ENCODE measurements at regions not wholly inside any gene's neighbourhood (a gene's known extent, or its start where the extent isn't known, plus 50 kb on each side); places are given as distances from the start of the nearest gene placed in this dataset.
"Not testable (repeated sequence)": the region's sequence is repeated elsewhere in the genome, so short reads cannot be mapped to it uniquely, and the experiment has no call there.

GRCh38 chr13:80168089-80168850 is 172.7 kb downstream of the SPRY2 start:
- DNase-seq: no peak

- DNase-seq: no peak
Measured at GRCh38 chr13:80166352-80166751, 174.6 kb downstream of the SPRY2 start.

DNA sequence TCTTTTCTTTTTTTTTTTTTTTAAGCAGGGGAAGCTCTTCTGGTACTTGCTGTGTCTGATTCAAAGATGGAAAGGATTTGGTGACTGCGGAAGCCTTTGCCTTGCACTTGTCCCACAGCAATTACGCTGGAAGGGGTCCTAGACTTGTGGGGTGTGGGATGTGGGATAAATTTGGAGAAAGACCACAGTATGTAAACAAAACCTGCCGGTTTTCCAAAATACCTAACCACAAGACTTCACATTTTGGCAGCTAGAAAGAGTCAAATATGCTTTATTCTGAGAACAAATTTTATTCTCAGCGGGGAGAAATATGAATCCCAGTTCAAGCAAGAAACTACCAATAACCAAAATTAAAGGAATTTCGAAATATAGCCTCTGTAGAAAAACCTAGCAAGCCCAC is 176.5 kb downstream of the SPRY2 start:
- DNase-seq: no peak

DNA sequence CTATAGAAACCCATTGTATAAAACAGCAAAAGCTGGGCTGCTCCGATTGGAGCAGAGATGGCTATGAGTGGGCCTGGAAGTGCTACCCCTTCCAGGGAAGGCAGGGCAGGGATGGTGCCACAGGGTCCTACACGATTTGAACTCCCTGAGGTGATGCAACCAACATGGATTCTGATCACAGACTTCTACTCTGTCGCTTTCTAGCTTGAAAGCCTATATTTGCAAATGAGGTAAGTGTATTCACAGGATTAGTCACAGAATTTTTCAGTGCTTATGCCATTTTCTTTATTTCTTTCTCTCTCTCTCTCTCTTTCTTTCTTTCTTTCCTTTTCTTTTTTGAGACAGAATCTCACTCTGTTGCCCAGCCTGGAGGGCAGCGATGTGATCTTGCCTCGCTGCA is 179.0 kb downstream of the SPRY2 start:
- no peak for DNase-seq

- DNase-seq: no peak
Measured at GRCh38 chr13:80161219-80161618, 179.7 kb downstream of the SPRY2 start.

- no peak for DNase-seq
Measured at GRCh38 chr13:80160110-80160509, 180.8 kb downstream of the SPRY2 start.

GRCh38 chr13:80157261-80157932 is 183.5 kb downstream of the SPRY2 start:
- no peak for DNase-seq

DNA sequence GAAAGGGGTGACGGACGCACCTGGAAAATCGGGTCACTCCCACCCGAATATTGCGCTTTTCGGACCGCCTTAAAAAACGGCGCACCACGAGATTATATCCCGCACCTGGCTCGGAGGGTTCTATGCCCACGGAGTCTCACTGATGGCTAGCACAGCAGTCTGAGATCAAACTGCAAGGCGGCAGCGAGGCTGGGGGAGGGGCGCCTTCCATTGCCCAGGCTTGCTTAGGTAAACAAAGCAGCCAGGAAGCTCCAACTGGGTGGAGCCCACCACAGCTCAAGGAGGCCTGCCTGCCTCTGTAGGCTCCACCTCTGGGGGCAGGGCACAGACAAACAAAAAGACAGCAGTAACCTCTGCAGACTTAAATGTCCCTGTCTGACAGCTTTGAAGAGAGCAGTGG is 188.8 kb downstream of the SPRY2 start:
- not testable (repeated sequence) for DNase-seq

GRCh38 chr13:80151016-80151415 is 189.9 kb downstream of the SPRY2 start:
- no peak for DNase-seq

DNA sequence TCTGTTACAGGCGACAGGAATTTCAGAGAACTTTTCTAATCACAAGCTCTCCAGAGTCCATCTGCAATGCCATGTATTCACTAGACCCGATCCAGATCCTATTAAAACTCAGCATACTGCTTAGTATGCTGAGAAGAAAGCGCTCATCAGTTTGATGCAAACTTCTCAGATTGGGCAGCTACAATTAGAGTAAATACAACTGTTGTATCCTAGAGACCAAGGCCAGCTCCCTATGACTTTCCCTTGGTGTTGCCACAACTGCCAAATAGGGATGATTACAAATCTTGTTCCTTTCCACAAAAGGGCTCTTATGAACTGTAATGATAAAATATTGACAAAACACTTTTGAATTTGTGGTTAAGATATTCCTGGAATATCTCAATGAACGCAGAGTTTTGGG is 191.2 kb downstream of the SPRY2 start:
- DNase-seq: no peak

- no peak for DNase-seq
Measured at GRCh38 chr13:80145171-80145690, 195.7 kb downstream of the SPRY2 start.

GRCh38 chr13:80144493-80144892 is 196.4 kb downstream of the SPRY2 start:
- DNase-seq: no peak

DNA sequence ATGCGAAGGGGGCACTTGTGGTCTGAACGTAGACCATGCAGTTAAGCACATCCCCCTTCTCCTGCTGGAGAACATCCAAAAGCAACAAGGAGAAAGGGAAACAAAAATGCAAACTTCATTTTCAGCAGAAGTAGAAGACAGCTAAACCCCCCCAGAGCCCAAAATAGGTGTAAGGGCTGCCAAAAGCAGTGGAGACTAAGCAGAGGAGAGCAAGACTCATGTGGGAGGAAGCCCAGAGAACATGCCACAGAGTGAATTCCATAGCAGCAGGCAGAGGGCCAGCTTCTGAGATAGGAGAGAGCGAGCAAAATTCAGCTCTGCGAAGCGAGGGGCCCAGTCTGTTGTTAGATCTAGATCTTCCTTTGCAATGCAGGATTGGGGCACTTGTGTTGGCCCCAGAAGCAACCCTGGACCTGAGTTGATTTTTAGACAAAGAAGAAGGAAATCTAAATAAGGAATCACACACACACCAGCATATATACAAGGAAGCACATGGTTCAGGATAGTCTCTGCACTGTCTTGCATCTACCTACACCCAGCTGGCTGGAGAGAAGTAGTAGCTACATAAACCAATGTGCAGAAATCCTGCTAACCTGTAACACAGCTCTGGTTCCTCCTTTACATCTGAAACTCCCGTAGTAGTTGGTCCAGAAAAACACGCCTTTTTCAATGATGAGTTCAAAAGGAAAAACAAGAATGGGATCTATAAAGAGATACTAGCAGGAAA is 199.6 kb downstream of the SPRY2 start:
- DNase-seq: no peak

- no peak for DNase-seq
Measured at GRCh38 chr13:80140685-80141084, 200.2 kb downstream of the SPRY2 start.

- no peak for DNase-seq
Measured at GRCh38 chr13:80139196-80139595, 201.7 kb downstream of the SPRY2 start.

GRCh38 chr13:80137994-80138393 is 202.9 kb downstream of the SPRY2 start:
- DNase-seq: no peak

DNA sequence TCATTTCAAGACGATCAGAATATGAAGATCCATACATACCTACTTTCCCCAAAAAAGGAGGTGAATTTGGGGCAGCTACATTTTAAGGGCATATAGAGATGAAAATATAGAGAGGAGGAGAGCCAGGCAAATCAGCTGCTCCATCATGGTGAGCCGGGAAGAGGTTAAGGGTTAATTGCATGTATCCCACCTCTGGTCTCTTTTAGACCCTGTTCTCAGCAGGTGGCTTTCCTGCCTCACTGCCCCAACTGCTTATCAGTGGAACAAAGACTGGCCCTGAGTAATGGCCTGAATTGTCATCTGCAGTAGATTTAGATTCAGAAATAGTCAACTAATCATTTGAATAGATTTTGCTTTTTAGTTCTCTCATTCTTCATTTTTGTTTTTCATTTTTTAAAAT is 206.6 kb downstream of the SPRY2 start:
- no peak for DNase-seq

DNA sequence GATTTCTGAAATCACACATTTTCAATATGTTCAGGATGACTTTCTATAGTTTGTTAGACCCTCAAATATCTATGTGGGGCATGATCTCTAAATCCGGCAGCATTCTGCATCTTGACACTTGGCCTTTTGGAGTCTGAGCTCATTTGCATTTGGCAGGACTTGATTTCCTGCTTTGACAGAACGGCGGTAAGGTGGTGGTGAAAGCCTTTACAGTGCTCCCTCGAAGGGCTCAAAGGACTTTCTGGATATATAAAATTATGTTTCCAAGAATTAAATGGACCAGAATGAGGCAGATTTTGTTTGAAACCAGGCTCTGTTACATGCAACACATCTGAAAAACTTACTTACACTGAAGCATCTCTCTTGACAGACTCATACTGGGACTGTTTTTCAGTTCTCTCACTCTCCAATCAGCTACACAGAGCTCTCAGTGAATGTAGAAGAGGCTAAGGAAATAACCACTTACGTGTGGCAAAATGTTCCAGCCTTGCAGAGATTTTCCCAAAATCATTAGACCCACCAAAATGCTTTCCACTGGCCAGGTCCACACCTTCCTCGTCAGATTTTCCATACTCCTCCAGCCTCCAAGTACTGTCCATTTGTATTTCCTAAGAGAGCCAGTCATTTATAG is 207.2 kb downstream of the SPRY2 start:
- no peak for DNase-seq

DNA sequence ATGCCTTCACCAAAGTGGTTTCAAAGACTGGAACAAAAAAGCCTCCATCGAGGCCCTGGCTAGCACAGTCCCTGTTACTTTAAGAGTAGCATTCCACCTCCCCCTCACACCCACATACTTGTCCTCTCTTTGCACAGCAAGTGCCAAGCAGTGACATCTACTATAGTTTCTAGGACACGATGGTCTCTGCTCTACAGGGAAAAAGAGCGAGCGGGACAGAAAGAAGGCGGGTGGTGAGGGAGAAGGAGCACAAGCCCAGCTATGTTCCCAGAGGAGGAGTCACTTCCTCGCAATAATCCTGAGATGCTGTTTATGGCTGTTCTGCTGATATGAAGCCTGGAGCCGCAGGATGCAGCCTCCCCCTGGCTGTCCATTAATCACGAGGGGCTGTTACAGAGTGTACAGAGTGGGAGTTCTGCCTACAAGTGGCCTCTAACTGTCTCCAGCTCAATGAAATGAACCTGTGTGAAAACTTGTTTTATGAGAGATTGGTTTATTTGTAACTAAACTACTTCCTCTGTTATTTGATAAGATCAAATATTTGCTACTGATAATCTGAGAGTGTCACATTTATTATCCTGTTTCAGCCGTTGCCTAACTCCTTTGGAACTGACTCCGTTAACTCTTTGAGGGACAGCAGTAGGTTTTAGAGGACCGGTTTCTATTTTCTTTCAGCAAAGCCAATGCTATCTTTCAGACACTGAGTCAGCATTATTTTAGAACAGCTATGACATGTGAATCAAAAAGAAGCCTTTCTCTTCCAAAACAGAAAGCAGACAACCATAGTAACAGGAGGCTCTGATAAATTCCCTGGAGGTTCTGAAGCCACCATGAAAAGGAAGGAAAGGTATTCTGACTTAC is 208.0 kb downstream of the SPRY2 start:
- peak in 1 of 2 experiments; percentile 31 for DNase-seq

- peak; percentile 21 to 64 for DNase-seq
Measured at GRCh38 chr13:80131204-80131603, 209.7 kb downstream of the SPRY2 start.

DNA sequence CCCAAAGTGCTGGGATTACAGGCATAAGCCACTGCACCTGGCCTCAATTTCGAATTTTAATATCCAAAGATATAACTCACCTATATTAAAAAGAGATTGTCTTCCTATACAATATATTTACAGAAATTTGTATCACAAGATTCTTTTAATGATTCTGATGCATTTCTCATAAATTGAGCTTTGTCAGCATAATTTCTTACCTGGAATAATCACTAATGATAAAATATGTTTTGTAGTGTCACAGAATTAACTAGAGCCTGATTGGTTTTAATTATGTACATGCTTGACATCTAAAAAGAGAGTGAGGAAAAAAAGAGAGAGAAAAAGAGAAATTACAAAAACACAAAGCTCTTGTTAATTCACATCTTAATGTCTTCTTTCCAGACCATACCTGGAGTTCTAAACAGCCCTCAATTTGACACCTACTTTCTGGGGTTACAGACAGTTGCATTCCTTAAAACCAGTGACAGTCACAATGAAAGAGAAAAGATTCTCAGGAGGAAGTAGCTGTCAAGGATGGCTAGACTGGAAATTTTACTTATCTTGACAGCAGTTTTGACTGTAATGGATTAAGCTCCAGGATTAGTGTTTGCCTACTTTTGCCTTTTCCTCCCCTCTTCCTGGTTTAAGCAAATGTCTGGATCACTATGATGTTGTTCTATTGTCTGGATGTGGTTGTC is 214.4 kb downstream of the SPRY2 start:
- DNase-seq: no peak

DNA sequence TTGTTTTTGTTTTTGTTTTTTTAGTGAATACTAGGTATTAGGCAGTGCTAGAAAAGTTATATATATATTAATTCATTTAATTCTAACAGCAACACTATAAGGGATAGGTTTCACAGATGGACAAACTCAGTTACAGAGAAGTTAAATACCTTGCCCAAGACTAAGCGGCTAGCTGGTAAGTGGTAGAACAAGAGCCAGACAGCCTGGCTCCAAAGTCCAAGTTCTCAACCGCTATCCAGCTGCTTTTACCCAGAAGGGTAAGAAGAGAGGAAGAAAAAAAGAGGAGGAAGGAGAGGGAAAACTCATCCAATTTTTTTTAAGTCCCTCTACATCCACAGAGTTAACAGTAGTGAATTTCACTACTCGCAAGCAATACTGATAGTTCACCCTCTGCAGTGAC is 217.0 kb downstream of the SPRY2 start:
- no peak for DNase-seq

Measured in SHP77 (cell line).